ENCODE measurements at regions not wholly inside any gene's neighbourhood (a gene's known extent, or its start where the extent isn't known, plus 50 kb on each side); places are given as distances from the start of the nearest gene placed in this dataset.

GRCh38 chr10:121281576-121281975, 316.7 kb downstream of the FGFR2 start:
- TF ChIP-seq, protein P1, sequence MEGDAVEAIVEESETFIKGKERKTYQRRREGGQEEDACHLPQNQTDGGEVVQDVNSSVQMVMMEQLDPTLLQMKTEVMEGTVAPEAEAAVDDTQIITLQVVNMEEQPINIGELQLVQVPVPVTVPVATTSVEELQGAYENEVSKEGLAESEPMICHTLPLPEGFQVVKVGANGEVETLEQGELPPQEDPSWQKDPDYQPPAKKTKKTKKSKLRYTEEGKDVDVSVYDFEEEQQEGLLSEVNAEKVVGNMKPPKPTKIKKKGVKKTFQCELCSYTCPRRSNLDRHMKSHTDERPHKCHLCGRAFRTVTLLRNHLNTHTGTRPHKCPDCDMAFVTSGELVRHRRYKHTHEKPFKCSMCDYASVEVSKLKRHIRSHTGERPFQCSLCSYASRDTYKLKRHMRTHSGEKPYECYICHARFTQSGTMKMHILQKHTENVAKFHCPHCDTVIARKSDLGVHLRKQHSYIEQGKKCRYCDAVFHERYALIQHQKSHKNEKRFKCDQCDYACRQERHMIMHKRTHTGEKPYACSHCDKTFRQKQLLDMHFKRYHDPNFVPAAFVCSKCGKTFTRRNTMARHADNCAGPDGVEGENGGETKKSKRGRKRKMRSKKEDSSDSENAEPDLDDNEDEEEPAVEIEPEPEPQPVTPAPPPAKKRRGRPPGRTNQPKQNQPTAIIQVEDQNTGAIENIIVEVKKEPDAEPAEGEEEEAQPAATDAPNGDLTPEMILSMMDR (IDR thresholded peaks at IDR 0.05), result no peak
- TF ChIP-seq EP300 (IDR thresholded peaks at IDR 0.05) (no peak), POLR2AphosphoS5 (IDR thresholded peaks at IDR 0.05) (no peak)

Measured in stomach (tissue), 4 donors.